Fibroblast of skin of back (primary cell): ENCODE measurements at regions not wholly inside any gene's neighbourhood (a gene's known extent, or its start where the extent isn't known, plus 50 kb on each side); places are given as distances from the start of the nearest gene placed in this dataset.
A peak's percentile ranks its signal among the peaks of the same experiment; 100 is the strongest.
"Not testable (repeated sequence)": the region's sequence is repeated elsewhere in the genome, so short reads cannot be mapped to it uniquely, and the experiment has no call there.

ENCODE experiments used
- DNase-seq: peaks from one replicate; pipeline ENCODE4 v3.0.0-alpha.2; 2013

- DNase-seq, result no peak
Observed at GRCh38 chr16:73142053-73142854, 94.3 kb upstream of the ZFHX3 start.

- peak; percentile 38 for DNase-seq
Observed at GRCh38 chr16:73140929-73141328, 93.0 kb upstream of the ZFHX3 start.

DNA sequence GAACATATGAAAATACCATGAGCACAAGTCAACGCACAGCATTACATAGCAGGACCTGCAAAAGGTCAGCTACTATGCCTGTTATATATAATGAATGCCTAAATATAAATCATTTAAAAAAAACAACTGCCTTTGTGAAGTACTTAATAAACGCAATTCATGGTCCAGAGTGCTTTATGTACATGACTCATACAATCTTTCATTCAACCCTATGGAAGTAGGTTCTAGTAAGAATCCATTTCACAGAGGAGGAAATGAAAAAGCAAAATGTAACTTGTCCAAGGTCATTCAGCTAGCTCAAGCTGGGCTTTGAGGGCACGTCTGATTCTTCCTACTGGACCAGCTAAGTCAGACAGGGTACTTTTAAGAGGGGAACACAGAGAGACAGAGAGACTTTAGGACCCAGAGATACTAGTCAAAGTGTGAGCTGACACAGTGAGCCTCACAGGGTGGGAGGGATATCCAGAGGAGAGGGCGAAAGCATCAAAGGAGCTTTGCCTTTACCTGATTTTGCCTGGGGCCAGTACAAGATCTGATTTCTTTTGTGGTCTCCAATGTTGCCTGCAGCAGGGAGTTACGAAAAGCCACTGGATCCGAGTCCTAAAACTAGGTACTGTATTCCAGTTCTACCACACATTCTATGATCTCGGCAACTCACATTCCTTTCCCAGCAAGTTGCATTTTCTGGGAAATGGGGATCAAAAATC lies 83.4 kb upstream of the ZFHX3 start:
- DNase-seq, result no peak

DNA sequence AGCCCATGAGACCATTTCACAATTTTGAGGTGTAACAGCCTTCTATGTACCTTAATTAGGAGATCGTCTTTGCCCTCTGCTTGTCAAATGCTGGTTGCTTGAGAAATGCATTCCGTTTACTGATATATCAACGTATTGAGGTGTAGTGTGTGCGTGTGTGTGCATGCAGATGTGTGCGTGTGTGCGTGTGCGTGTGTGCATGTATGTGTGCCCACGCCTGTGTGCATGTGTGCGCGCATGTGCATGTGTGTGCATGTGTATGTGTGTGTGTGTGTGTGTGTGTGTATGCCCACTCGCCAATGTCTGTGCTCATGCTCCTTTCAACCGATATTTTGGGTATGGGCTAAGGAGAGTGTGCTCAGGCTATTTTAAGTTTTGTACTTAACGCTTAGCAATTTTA lies 81.5 kb upstream of the ZFHX3 start:
- DNase-seq, result no peak

- DNase-seq, result no peak
Observed at GRCh38 chr16:73126525-73126853, 78.6 kb upstream of the ZFHX3 start.

DNA sequence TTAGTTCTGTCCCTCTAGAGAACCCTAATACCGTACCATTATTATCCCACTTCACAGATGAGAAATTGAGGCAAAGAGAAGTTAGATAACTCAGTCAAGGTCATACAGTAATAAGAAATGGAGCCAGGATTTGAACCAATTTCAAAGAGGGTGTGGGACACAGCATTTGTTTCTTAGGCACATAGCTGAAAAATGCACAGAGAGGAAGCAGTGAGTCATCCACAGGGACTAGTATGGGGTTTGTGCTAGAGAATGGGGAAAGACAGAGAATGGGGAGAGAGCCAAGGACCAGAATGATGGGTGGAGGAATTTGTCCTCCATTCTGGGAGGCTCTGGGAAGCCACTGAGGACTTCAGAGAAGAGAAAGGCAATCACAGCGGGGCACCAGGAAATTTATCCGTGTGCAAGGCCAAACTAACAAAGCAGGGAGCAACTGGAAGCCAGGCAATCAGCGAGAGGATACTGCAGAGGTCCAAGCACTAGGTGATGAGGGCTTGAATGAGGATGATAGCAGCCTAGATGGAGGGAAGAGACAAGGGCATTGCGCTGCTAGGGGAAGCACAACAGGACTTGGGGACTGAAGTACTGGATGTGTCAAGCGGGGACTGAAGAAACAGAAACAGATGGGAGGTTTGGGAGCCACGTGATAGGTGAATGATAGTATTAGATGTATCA lies 78.1 kb upstream of the ZFHX3 start:
- DNase-seq, result peak; percentile 80

- no peak for DNase-seq
Observed at GRCh38 chr16:73124665-73125375, 76.9 kb upstream of the ZFHX3 start.

- no peak for DNase-seq
Observed at GRCh38 chr16:73124097-73124652, 76.2 kb upstream of the ZFHX3 start.

GRCh38 chr16:73122604-73123391 lies 74.9 kb upstream of the ZFHX3 start:
- DNase-seq, result peak; percentile 63

- DNase-seq, result no peak
Observed at GRCh38 chr16:73116576-73116975, 68.6 kb upstream of the ZFHX3 start.

DNA sequence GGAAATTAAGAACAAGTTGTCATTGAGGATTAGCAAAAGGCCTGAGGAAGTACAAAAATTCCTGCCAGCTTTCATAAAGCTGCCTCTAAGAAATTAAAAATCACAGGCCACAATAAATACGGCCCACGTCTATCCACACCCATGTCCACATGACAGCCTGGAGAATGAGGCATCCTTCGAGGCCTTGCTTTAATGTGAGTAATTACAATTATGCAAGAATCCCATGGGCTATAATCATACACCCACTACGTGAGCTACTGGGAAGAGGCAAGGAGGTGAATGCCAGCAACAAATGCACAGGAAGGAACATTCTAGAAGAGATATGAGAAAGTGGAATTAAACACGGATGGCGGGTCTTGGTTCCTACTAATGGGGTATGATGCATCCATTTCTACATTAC lies 65.4 kb upstream of the ZFHX3 start:
- DNase-seq, result no peak

DNA sequence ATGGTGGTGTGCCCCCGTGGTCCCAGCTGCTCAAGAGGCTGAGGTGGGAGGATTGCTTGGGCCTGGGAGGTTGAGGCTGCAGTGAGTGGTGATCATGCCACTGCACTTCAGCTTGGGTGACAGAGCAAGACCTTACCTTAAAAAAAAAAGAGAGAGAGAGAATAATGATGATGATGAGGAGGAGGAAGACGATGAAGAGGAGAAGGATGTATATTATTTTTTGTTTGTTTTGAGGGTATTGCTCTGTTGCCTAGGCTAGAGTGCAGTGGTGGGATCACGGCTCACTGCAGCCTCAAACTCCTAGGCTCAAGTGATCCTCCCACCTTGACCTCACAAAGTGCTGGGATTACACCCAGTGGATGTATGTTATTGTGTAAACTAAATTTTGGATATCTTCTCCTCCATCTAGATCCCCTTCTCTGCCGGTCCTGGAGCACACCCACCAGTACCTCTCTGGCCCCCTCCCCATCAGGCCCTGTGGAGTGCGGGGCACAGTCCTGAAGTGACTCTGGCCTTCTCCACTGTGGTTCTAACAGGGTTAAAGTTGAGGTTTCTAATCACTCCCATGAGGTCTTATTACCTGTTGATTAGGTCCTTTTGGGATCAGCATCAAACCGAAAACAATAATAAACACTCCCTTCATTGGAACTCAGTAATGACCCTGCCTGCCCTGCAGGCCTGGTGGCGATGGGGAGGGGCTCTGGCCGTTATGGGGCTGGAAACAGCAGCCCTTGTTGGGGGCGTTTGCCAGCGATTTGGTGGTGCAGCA lies 60.5 kb upstream of the ZFHX3 start:
- no peak for DNase-seq

- DNase-seq, result no peak
Observed at GRCh38 chr16:73107371-73107770, 59.4 kb upstream of the ZFHX3 start.

- DNase-seq, result no peak
Observed at GRCh38 chr16:73106329-73107034, 58.6 kb upstream of the ZFHX3 start.

- DNase-seq, result no peak
Observed at GRCh38 chr16:73101568-73101967, 53.6 kb upstream of the ZFHX3 start.

- DNase-seq, result not testable (repeated sequence)
Observed at GRCh38 chr16:73099601-73100000, 51.7 kb upstream of the ZFHX3 start.
